ENCODE measurements at regions not wholly inside any gene's neighbourhood (a gene's known extent, or its start where the extent isn't known, plus 50 kb on each side); places are given as distances from the start of the nearest gene placed in this dataset.

DNA sequence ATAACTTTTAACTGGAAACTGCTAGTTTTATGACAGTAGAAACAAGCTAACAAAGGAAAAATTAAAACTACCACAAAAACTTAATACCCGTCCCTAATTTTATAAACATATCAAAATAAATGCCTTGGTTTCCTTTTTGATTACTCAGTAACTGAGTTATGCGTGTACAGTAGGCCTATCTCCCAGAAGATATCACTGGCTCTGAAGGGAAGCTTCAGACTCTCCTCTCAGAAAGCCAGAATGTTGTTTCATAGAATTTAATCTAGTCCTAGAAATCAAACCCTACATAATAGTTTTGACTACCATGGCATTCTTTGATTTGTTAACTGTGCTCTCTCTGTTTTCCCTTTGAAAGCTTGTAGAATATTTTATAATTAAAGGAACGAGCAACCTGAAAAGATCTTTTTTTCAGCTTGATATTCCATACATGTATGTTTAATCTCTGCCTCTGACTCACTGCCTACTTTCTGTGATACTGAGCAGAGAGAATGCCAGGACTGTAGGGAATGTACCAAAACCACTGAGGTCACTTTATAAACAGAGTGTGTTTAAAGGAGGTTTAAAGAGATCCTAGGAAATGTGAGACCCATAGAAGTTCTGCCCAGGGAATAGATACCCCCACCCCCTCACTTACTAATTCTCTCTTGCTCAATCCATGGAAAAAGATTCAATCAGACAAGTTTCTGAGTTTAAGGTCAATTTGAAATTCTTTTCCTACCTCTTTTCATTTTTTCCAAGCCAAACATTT, 311.5 kb downstream of the HDGFL1 start:
- TF ChIP-seq POLR2A (IDR thresholded peaks at IDR 0.05) (no peak), POLR2AphosphoS5 (IDR thresholded peaks at IDR 0.05) (no peak)
- TF ChIP-seq, protein P1, sequence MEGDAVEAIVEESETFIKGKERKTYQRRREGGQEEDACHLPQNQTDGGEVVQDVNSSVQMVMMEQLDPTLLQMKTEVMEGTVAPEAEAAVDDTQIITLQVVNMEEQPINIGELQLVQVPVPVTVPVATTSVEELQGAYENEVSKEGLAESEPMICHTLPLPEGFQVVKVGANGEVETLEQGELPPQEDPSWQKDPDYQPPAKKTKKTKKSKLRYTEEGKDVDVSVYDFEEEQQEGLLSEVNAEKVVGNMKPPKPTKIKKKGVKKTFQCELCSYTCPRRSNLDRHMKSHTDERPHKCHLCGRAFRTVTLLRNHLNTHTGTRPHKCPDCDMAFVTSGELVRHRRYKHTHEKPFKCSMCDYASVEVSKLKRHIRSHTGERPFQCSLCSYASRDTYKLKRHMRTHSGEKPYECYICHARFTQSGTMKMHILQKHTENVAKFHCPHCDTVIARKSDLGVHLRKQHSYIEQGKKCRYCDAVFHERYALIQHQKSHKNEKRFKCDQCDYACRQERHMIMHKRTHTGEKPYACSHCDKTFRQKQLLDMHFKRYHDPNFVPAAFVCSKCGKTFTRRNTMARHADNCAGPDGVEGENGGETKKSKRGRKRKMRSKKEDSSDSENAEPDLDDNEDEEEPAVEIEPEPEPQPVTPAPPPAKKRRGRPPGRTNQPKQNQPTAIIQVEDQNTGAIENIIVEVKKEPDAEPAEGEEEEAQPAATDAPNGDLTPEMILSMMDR (IDR thresholded peaks at IDR 0.05) = no peak

All from transverse colon (tissue), 4 donors.